ENCODE measurements at regions not wholly inside any gene's neighbourhood (a gene's known extent, or its start where the extent isn't known, plus 50 kb on each side); places are given as distances from the start of the nearest gene placed in this dataset.

GRCh38 chr17:70527364-70527888, 358.1 kb downstream of the KCNJ2 start:
- H3K36me3 ChIP-seq (ENCODE audit: control insufficient read depth, insufficient read depth, low read length), result no peaks in the 10 kb centered on the region
- H3K27me3 ChIP-seq (ENCODE audit: control insufficient read depth, insufficient read depth, low read length), result no peaks in the 10 kb centered on the region
- H3K4me3 ChIP-seq (ENCODE audit: low read depth, low read length), result no peak overlapping the region
- TF ChIP-seq CTCF (IDR thresholded peaks at IDR 0.05; ENCODE audit: insufficient read depth, low read length, poor library complexity, severe bottlenecking), result no peak
- DNase-seq (ENCODE audit: low read depth), result no peak

GRCh38 chr17:70533427-70533826, 364.1 kb downstream of the KCNJ2 start:
- Histone ChIP-seq H3K27me3 (ENCODE audit: control insufficient read depth, insufficient read depth, low read length) (no peaks in the 10 kb centered on the region), H3K36me3 (ENCODE audit: control insufficient read depth, insufficient read depth, low read length) (no peaks in the 10 kb centered on the region), H3K4me3 (ENCODE audit: low read depth, low read length) (no peak overlapping the region)
- DNase-seq (ENCODE audit: low read depth), result no peak
- TF ChIP-seq CTCF (IDR thresholded peaks at IDR 0.05; ENCODE audit: insufficient read depth, low read length, poor library complexity, severe bottlenecking), result no peak

GRCh38 chr17:70535986-70536385, 366.7 kb downstream of the KCNJ2 start:
- no peaks in the 10 kb centered on the region for H3K36me3 ChIP-seq (ENCODE audit: control insufficient read depth, insufficient read depth, low read length)
- TF ChIP-seq CTCF (IDR thresholded peaks at IDR 0.05; ENCODE audit: insufficient read depth, low read length, poor library complexity, severe bottlenecking), result no peak
- H3K27me3 ChIP-seq (ENCODE audit: control insufficient read depth, insufficient read depth, low read length), result no peaks in the 10 kb centered on the region
- no peak overlapping the region for H3K4me3 ChIP-seq (ENCODE audit: low read depth, low read length)
- no peak for DNase-seq (ENCODE audit: low read depth)

- Histone ChIP-seq H3K27me3 (ENCODE audit: control insufficient read depth, insufficient read depth, low read length) (no peaks in the 10 kb centered on the region), H3K4me3 (ENCODE audit: low read depth, low read length) (no peak overlapping the region), H3K36me3 (ENCODE audit: control insufficient read depth, insufficient read depth, low read length) (no peaks in the 10 kb centered on the region)
- no peak for DNase-seq (ENCODE audit: low read depth)
- no peak for TF ChIP-seq CTCF (IDR thresholded peaks at IDR 0.05; ENCODE audit: insufficient read depth, low read length, poor library complexity, severe bottlenecking)
Measured at GRCh38 chr17:70539132-70539924, 370.0 kb downstream of the KCNJ2 start.

- H3K27me3 ChIP-seq (ENCODE audit: control insufficient read depth, insufficient read depth, low read length), result no peaks in the 10 kb centered on the region
- TF ChIP-seq CTCF (IDR thresholded peaks at IDR 0.05; ENCODE audit: insufficient read depth, low read length, poor library complexity, severe bottlenecking), result no peak
- no peak overlapping the region for H3K4me3 ChIP-seq (ENCODE audit: low read depth, low read length)
- DNase-seq (ENCODE audit: low read depth), result no peak
- H3K36me3 ChIP-seq (ENCODE audit: control insufficient read depth, insufficient read depth, low read length), result no peaks in the 10 kb centered on the region
Measured at GRCh38 chr17:70542876-70543275, 373.5 kb downstream of the KCNJ2 start.

GRCh38 chr17:70544317-70544716, 375.0 kb downstream of the KCNJ2 start:
- TF ChIP-seq CTCF (IDR thresholded peaks at IDR 0.05; ENCODE audit: insufficient read depth, low read length, poor library complexity, severe bottlenecking), result no peak
- Histone ChIP-seq H3K36me3 (ENCODE audit: control insufficient read depth, insufficient read depth, low read length) (no peaks in the 10 kb centered on the region), H3K4me3 (ENCODE audit: low read depth, low read length) (no peak overlapping the region), H3K27me3 (ENCODE audit: control insufficient read depth, insufficient read depth, low read length) (no peaks in the 10 kb centered on the region)
- no peak for DNase-seq (ENCODE audit: low read depth)
